Colon (tissue), 2 donors: ENCODE measurements at regions not wholly inside any gene's neighbourhood (a gene's known extent, or its start where the extent isn't known, plus 50 kb on each side); places are given as distances from the start of the nearest gene placed in this dataset.

Experiments used
- FAIRE-seq: peaks from 2 replicates; lab custom pipeline; 2012; peaks lifted over from hg19 to GRCh38; lab: Jason Lieb, UNC
- donor health status: control.
- donor health status: control.

DNA sequence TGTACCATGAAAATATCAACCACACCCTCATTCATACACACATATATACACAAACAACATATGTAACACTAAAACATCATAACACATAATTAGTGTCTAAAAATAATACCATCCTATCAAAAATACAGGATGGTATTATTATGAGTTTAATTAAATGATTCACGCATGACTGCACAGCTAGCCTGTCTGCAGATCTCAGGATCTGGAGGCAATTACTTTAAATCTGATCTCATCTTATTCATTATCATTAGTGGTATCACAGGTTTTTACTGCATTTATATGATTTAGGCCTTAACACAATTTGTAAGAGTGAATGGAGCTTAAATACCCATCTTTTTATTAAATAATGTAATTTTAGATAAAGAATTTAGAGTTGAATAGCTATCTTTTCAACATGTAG, 443.4 kb upstream of the LINC00305 start:
- FAIRE-seq = no peak

DNA sequence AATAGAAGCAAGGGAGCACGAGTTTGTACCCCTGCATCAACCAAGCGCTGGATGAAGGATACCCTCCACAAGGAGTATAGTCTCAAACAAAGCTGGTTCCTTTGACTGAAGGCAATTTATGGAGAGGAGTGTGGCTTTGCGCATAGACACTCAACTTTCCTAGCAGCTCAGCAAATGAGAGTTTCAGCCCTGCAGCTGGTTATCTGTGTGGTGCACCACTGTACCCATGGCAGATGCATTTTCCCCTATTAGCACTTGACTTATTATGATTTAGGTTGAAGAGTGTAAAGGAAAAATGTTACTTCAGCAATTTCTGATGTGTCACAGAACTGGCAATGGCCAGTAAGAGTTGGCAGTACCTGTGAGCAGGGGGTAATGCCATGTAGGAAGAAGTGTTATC, 440.1 kb upstream of the LINC00305 start:
- no peak for FAIRE-seq

- FAIRE-seq = no peak
Measured at GRCh38 chr18:64566456-64566855, 417.6 kb upstream of the LINC00305 start.

DNA sequence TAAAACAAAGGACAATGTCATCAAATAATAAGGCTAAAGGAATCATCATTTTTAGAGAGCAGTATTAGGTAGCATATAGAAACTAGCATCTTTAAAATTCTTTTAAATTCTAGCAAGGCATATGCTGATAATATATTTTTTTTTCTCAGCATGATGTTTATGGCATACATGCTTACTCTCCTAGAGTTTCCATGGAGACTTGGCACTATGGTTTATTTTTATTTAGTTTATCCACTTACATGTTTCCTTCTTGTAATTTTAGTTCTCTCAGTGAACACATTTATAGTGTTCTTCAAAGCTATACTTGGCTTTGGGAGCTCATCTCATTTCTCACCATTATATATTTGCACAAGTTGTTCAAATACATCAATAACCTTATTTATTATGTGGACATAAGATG, 413.8 kb upstream of the LINC00305 start:
- FAIRE-seq = no peak

DNA sequence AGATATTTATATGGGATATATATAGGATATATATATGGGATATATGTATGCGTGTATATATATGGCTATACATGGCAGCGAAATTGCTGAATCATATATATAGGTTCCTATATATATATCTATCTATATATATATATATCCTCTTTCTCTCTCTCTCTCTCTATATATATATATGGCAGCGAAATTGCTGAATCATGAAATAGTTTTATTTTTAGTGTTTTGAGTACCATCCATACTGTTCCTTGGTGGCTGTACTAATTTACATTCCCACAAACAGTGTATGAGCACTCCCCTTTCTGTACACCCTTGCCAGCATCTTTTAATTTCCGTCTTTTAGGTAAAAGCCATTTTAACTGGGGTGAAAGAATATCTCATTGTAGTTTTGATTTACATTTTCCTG, 397.6 kb upstream of the LINC00305 start:
- no peak for FAIRE-seq

- FAIRE-seq = no peak
Measured at GRCh38 chr18:64539847-64540246, 391.0 kb upstream of the LINC00305 start.

DNA sequence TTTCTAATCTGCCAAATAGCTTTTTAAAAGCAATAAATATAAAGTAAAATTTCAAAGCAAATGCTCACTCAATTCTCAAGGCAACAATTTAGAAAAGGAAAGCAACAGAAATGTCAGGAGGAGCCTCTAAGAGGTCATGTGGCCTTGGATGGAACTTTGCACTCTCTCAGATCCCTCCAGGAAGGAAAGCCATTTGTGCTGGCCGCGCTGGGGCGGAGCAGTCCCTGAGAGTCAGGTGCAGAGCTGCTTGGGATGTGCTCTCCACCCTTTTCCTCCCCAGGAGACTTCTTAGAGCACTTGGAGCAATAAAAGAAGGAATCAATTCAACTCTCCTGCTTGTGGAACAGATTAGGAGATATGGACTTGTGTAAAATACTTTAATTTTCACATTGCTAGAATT, 379.8 kb upstream of the LINC00305 start:
- FAIRE-seq = no peak

- FAIRE-seq = no peak
Measured at GRCh38 chr18:64519201-64519600, 370.3 kb upstream of the LINC00305 start.

DNA sequence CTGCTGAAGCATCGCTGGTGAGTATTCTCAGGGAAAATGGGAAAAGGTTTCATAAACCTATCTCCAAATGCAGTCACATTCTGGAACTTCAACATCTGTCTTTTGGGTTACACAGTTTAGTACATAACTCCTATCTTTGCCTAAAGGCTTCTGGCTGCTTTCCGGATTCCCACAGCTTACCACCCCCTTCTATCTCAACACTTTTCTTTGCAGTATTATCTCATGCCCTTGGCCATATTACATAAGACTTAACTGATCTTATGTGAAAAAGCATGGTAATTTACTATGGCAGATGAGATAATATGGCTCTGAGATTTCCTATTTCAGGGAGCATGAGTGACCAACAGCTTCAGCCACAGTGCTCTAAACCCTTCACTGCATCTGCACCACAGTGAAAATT, 369.3 kb upstream of the LINC00305 start:
- FAIRE-seq = no peak

DNA sequence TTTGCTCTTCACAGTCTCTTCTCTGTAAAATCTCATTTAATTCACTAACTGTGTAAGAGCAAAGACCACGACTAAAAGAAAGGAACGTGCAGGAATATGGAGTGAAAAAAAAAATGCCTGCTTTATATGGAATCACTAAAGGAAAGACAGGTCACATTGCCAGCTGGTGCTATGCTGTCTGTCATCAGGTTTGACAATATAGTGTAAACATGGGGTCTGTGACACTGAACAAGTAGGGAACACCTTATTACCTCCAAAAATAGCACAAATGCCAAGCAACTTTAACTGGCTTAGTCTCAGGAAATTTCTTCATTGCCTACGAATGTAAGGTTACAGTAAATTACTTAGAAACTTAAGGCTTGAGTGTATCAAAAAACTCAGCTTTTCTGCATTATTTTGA, 364.5 kb upstream of the LINC00305 start:
- no peak for FAIRE-seq

- FAIRE-seq = no peak
Measured at GRCh38 chr18:64490207-64490606, 341.3 kb upstream of the LINC00305 start.

GRCh38 chr18:64488698-64489097, 339.8 kb upstream of the LINC00305 start:
- FAIRE-seq = no peak

DNA sequence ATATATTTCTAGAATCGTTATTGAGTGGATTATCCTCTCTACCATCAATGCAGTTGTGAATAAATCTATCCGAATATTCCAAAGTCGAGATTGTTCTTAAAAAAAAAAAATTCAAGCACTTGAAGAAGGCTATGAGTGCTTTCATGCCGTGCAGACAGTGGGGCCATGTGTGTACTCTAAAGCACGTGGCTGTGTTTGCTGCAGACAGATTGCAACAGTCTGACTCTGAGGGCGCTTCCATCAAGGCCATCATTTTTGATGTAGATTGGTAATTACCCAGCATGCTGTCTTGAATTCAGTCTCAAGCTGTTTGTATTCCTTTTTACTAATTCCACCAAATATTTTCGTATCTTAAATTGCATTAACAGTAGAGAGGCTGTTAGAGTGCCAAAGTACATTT, 325.9 kb upstream of the LINC00305 start:
- no peak for FAIRE-seq

DNA sequence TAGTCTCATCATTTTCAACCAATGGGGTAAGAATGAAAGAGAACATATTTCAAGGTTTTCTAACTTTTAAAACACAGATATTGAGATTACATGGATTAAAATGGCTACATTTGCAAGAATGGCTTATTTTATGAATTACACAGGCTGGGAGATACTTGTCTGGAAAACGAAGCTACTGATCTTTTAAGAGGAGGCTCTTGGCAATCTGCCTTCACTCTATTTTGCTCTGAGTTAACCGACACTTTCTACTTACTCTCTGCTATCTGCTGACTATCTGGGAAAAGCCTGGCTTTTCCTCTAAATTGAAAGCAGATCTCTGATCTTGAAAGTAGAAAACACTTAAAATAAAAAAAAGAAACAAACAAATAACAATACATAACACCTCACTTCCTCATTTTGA, 325.4 kb upstream of the LINC00305 start:
- no peak for FAIRE-seq

DNA sequence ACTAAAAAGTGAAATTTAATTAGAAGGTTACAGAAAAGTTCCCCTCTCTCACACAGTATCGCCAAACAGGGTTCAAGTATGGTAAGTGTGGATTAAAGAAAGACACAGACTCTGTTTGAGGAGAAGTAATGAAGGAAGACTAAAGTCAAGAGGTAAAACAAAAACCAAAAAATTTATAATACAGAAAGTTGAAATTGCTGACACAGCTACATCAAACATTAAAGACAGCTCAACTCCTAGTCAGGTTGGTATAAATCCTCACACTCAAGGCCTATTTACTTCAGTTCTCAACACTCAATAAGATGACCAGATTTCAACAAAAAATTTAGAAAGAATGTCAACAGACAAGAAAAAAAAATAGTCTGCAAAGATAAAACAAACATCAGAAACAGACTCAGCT, 300.5 kb upstream of the LINC00305 start:
- no peak for FAIRE-seq

GRCh38 chr18:64444819-64445218, 295.9 kb upstream of the LINC00305 start:
- FAIRE-seq = no peak

GRCh38 chr18:64438178-64438577, 289.3 kb upstream of the LINC00305 start:
- no peak for FAIRE-seq

- FAIRE-seq = no peak
Measured at GRCh38 chr18:64436111-64436510, 287.2 kb upstream of the LINC00305 start.

DNA sequence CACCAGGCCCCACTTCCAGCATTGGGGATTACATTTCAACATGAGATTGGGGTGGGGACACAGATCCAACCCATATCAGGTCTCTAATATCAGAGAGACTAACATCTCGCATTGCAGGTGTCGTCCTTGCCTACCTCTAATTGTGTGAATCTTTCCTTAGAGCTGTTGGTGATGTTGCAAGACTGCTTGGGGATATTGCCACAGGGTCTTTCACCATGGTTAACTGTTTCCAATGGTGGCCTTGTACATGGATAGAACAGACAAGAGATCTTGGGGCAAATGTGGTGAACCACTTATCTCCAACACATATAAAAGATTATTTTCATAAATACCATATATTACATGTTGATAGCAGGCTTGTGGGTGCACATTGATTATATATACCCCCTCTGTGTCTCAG, 270.3 kb upstream of the LINC00305 start:
- FAIRE-seq = no peak

GRCh38 chr18:64416990-64417389, 268.1 kb upstream of the LINC00305 start:
- no peak for FAIRE-seq

GRCh38 chr18:64415218-64415617, 266.3 kb upstream of the LINC00305 start:
- no peak for FAIRE-seq

- FAIRE-seq = no peak
Measured at GRCh38 chr18:64410685-64411084, 261.8 kb upstream of the LINC00305 start.

DNA sequence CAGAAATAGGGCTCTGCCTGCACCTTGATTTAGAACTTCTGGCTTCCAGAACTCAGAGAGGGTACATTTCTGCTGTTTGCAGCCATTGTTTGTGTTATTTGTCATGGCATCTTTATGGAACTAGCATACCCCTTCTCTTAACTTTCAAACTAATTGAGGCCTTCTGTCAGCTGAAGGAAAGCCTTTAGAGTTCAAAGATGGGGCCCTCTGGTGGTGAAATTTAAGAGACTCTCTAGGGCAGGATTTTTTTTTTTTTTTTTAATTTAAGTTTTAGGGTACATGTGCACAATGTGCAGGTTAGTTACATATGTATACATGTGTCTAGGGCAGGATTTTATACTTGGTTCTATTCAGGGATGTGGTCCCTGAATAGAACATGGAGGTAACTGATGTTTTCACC, 260.6 kb upstream of the LINC00305 start:
- FAIRE-seq = no peak

GRCh38 chr18:64407606-64408005, 258.7 kb upstream of the LINC00305 start:
- no peak for FAIRE-seq

- no peak for FAIRE-seq
Measured at GRCh38 chr18:64405161-64405560, 256.3 kb upstream of the LINC00305 start.
